Ovary (tissue), 3 donors: ENCODE measurements at regions not wholly inside any gene's neighbourhood (a gene's known extent, or its start where the extent isn't known, plus 50 kb on each side); places are given as distances from the start of the nearest gene placed in this dataset.

Experiments used
- CTCF ChIP-seq, 3 donors: fragments of 450-650 bp in 2 of 3; fragments of 200-600 bp in 1 of 3; IDR thresholded peaks; one replicate each; pipeline versions ENCODE4 v1.5.1 to v1.8.0; 2016 to 2022; ENCODE audit warnings: antibody characterized with exemption in 3 of 3, mild to moderate bottlenecking in 1 of 3
- EP300 ChIP-seq: sonication (generic); formaldehyde crosslinking; IDR thresholded peaks from one replicate; pipeline ENCODE4 v1.6.1; 2017; ENCODE audit warnings: antibody characterized with exemption
- donor health status: DM: no; HTN: no; CAD: no.

- TF ChIP-seq EP300 (no peak), CTCF (IDR thresholded peaks at IDR 0.05) (no peak)
These were observed 400.6 kb downstream of the HDGFL1 start for GRCh38 chr6:22970004-22970403.
